IMR-90 (cell line): ENCODE measurements at regions not wholly inside any gene's neighbourhood (a gene's known extent, or its start where the extent isn't known, plus 50 kb on each side); places are given as distances from the start of the nearest gene placed in this dataset.

Experiments
- ATAC-seq: fragments of 200-7000 bp; cut with Tn5 transposase; 2 replicates; pipeline ENCODE4 v1.9.1; 2020; ENCODE audit warnings: low read depth, mild to moderate bottlenecking, moderate library complexity
- BruUV-seq: library from RNA; stranded (reverse); fragments of 400-500 nt; replicated peaks from 2 replicates; lab custom pipeline; 2021; lab: Mats Ljungman, UMichigan
- CTCF ChIA-PET: fragments of 300-600 bp; formaldehyde crosslinking; extraction: SDS; loops from one replicate; lab custom pipeline; 2021; ENCODE audit warnings: antibody characterized with exemption; lab: Yijun Ruan, JAX
- POLR2A ChIA-PET: fragments of 300-600 bp; sonication (Branson Sonifier 250); formaldehyde crosslinking; loops from one replicate; lab custom pipeline; 2022; ENCODE audit warnings: antibody characterized with exemption; ENCODE audit not compliant: unreplicated experiment; lab: Charles Lee
- DNase-seq: peaks from one replicate; pipeline ENCODE4 v3.0.0; 2013
- H2AFZ ChIP-seq: replicated peaks from 2 replicates; pipeline ENCODE3; 2013; ENCODE audit warnings: low read length, mild to moderate bottlenecking; ENCODE audit not compliant: poor library complexity
- H2AK5ac ChIP-seq: 2 replicates; pipeline ENCODE4 v1.6.1; 2013; ENCODE audit warnings: low read depth, low read length, inconsistent platforms
- H2AK9ac ChIP-seq: replicated peaks from 2 replicates; pipeline ENCODE3; 2013; ENCODE audit warnings: mild to moderate bottlenecking, low read depth, low read length, moderate library complexity; ENCODE audit not compliant: poor library complexity
- H2BK120ac ChIP-seq: 2 replicates; pipeline ENCODE4 v1.6.1; 2013; ENCODE audit warnings: low read depth, low read length, inconsistent platforms
- H2BK15ac ChIP-seq: 3 replicates; pipeline ENCODE4 v1.6.1; 2013; ENCODE audit warnings: low read depth, low read length, inconsistent platforms
- H2BK20ac ChIP-seq: 2 replicates; pipeline ENCODE4 v1.6.1; 2013; ENCODE audit warnings: low read depth, mild to moderate bottlenecking, inconsistent platforms, low read length, moderate library complexity
- H2BK5ac ChIP-seq: 2 replicates; pipeline ENCODE4 v1.6.1; 2013; ENCODE audit warnings: mild to moderate bottlenecking, low read depth, low read length, inconsistent platforms; ENCODE audit not compliant: poor library complexity, severe bottlenecking
- H3K14ac ChIP-seq: replicated peaks from 2 replicates; pipeline ENCODE4 v1.6.1; 2013; ENCODE audit warnings: low read depth, low read length, inconsistent platforms
- H3K18ac ChIP-seq: 2 replicates; pipeline ENCODE4 v1.6.1; 2013; ENCODE audit warnings: low read depth, low read length, control low read depth
- H3K23ac ChIP-seq: 2 replicates; pipeline ENCODE4 v1.6.1; 2013; ENCODE audit warnings: low read depth, low read length, inconsistent platforms
- H3K27ac ChIP-seq: 2 replicates; pipeline ENCODE4 v1.5.1; 2013; ENCODE audit warnings: mild to moderate bottlenecking, control low read depth, low read length; ENCODE audit not compliant: insufficient read depth
- H3K27me3 ChIP-seq: 2 replicates; pipeline ENCODE4 v1.6.1; 2013; ENCODE audit warnings: low read length; ENCODE audit not compliant: control insufficient read depth, insufficient read depth
- H3K36me3 ChIP-seq: 2 replicates; pipeline ENCODE4 v1.6.1; 2013; ENCODE audit warnings: low read length, mixed read lengths; ENCODE audit not compliant: control insufficient read depth, insufficient read depth
- H3K4ac ChIP-seq: 2 replicates; pipeline ENCODE4 v1.6.1; 2013; ENCODE audit warnings: low read depth, low read length, inconsistent platforms
- H3K4me1 ChIP-seq: 2 replicates; pipeline ENCODE4 v1.6.1; 2013; ENCODE audit warnings: low read length, mixed read lengths; ENCODE audit not compliant: control insufficient read depth, insufficient read depth
- H3K4me2 ChIP-seq: 2 replicates; pipeline ENCODE4 v1.6.1; 2013; ENCODE audit warnings: low read depth, mild to moderate bottlenecking, control low read depth, low read length, moderate library complexity
- H3K4me3 ChIP-seq: 2 replicates; pipeline ENCODE4 v1.5.1; 2013; ENCODE audit warnings: low read depth, mild to moderate bottlenecking, control low read depth, low read length, moderate library complexity; ENCODE audit not compliant: insufficient read depth
- H3K56ac ChIP-seq: 2 replicates; pipeline ENCODE4 v1.6.1; 2013; ENCODE audit warnings: low read length, inconsistent platforms; ENCODE audit not compliant: insufficient read depth; ENCODE audit errors: extremely low read depth
- H3K79me1 ChIP-seq, 2 experiments: 2 replicates each; pipeline ENCODE4 v1.6.1; 2013; ENCODE audit warnings: low read length in 2 of 2, inconsistent platforms in 1 of 2, low read depth in 1 of 2
- H3K9ac ChIP-seq: 2 replicates; pipeline ENCODE4 v1.6.1; 2013; ENCODE audit warnings: low read depth, low read length, control low read depth
- H3K9me1 ChIP-seq: 2 replicates; pipeline ENCODE4 v1.6.1; 2013; ENCODE audit warnings: low read length, inconsistent platforms; ENCODE audit not compliant: insufficient read depth
- H3K9me3 ChIP-seq: 2 replicates; pipeline ENCODE4 v1.6.1; 2013; ENCODE audit warnings: low read length; ENCODE audit not compliant: control insufficient read depth, insufficient read depth
- H4K20me1 ChIP-seq: 2 replicates; pipeline ENCODE4 v1.6.1; 2013; ENCODE audit warnings: low read length, inconsistent platforms; ENCODE audit not compliant: insufficient read depth
- H4K5ac ChIP-seq: 2 replicates; pipeline ENCODE4 v1.6.1; 2013; ENCODE audit warnings: mild to moderate bottlenecking, low read depth, low read length, control low read depth
- H4K8ac ChIP-seq, 2 experiments: 2 replicates each; pipeline ENCODE4 v1.6.1; 2013; ENCODE audit warnings: low read depth in 2 of 2, low read length in 2 of 2, control low read depth in 1 of 2, inconsistent platforms in 1 of 2
- H4K91ac ChIP-seq: 2 replicates; pipeline ENCODE4 v1.6.1; 2013; ENCODE audit warnings: low read depth, low read length, inconsistent platforms; ENCODE audit not compliant: insufficient read depth
- CHD1 ChIP-seq: IDR thresholded peaks from 2 replicates; pipeline ENCODE4 v1.6.1; 2012; ENCODE audit warnings: low read depth, low read length, improper control_type of control experiment
- MAFK ChIP-seq: IDR thresholded peaks from 2 replicates; pipeline ENCODE4 v1.6.1; 2012; ENCODE audit warnings: low read depth, low read length, improper control_type of control experiment
- MXI1 ChIP-seq: IDR thresholded peaks from 2 replicates; pipeline ENCODE4 v1.6.1; 2012; ENCODE audit warnings: low read depth, mild to moderate bottlenecking, low read length, moderate library complexity, borderline replicate concordance
- POLR2A ChIP-seq: IDR thresholded peaks from 2 replicates; pipeline ENCODE4 v1.6.1; 2012; ENCODE audit warnings: mild to moderate bottlenecking, low read depth, low read length
- SMC3 ChIP-seq: fragments of 150-350 bp; IDR thresholded peaks from 2 replicates; pipeline ENCODE4 v1.6.1; 2016; ENCODE audit warnings: low read depth, mild to moderate bottlenecking, antibody characterized with exemption, low read length, moderate library complexity
- WGBS, 2 experiments: methylation state at CpG; one replicate each; pipeline versions ENCODE4 v1.1.5 to v1.1.7; 2013; ENCODE audit warnings: missing lambda C conversion rate in 2 of 2; ENCODE audit not compliant: insufficient read length in 1 of 2; ENCODE audit errors: extremely low coverage in 2 of 2; 5-methylcytosine and 5-hydroxymethylcytosine counted together
- dilution Hi-C: fragments of 300-500 bp; cut with HindIII; formaldehyde crosslinking; loops from one replicate; pipeline ENCODE4 v1.14.3; 2018; ENCODE audit warnings: low sequenced_read_pairs; ENCODE audit not compliant: unreplicated experiment
- in situ Hi-C: fragments of 300-500 bp; cut with MboI; formaldehyde crosslinking; loops from 3 replicates; pipeline ENCODE4 v1.14.3; 2019; ENCODE audit warnings: low sequenced_read_pairs, inconsistent platforms, mixed read lengths
- intact Hi-C: fragments of 100-400 bp; cut with micrococcal nuclease; formaldehyde crosslinking; loops from 2 replicates; pipeline ENCODE4 v1.10.0; 2022

GRCh38 chr16:85999778-86000177 is 100.8 kb downstream of the IRF8 start:
- no peak overlapping the region for H4K5ac ChIP-seq
- H3K4ac ChIP-seq = no peak overlapping the region
- H3K56ac ChIP-seq = no peak overlapping the region
- H3K27ac ChIP-seq = no peak overlapping the region
- H3K4me3 ChIP-seq = no peak overlapping the region
- no peak overlapping the region for H3K4me2 ChIP-seq
- no peaks in the 10 kb centered on the region for H4K20me1 ChIP-seq
- H3K9me1 ChIP-seq = no peaks in the 10 kb centered on the region
- H2BK5ac ChIP-seq = no peak overlapping the region
- no peak overlapping the region for H2BK120ac ChIP-seq
- 80% methylated on average over 1 of the region's 4 CpGs; no CpG with 5 or more reads in 1 of the 2 experiments for WGBS, 2 experiments
- CTCF ChIA-PET = interaction anchor here (0.5 kb wide), 1 partner anchor 16 kb away, joined by 3 read pairs; no protein-coding TSS in a partner anchor
- H4K8ac ChIP-seq = no peak overlapping the region
- H3K9ac ChIP-seq = no peak overlapping the region
- H2AK5ac ChIP-seq = no peak overlapping the region
- no peaks in the 10 kb centered on the region for H3K4me1 ChIP-seq
- no peak overlapping the region for H2BK15ac ChIP-seq
- H3K27me3 ChIP-seq = peaks cover 81% of the 10 kb centered on the region
- POLR2A ChIA-PET = no interaction called here
- H2AK9ac ChIP-seq = no peak overlapping the region
- H3K9me3 ChIP-seq = peaks cover 5% of the 10 kb centered on the region
- H3K18ac ChIP-seq = no peak overlapping the region
- H2AFZ ChIP-seq = no peak overlapping the region
- H3K36me3 ChIP-seq = no peaks in the 10 kb centered on the region
- no peak overlapping the region for H4K91ac ChIP-seq
- ATAC-seq = no peak
- H3K14ac ChIP-seq = no peak overlapping the region
- H2BK20ac ChIP-seq = no peak overlapping the region
- no peak for DNase-seq
- in situ Hi-C loops (no loop called here), dilution Hi-C loops (no loop called here), intact Hi-C loops (no loop called here)
- H3K79me1 ChIP-seq = no peaks in the 10 kb centered on the region
- H3K23ac ChIP-seq = no peak overlapping the region
- BruUV-seq = no TSS peak
- TF ChIP-seq MAFK = no peak
- no peak for TF ChIP-seq MXI1
- TF ChIP-seq POLR2A = no peak
- no peak for TF ChIP-seq CHD1
- TF ChIP-seq SMC3 = no peak
